Hepatocyte (in vitro differentiated cells): ENCODE measurements at regions not wholly inside any gene's neighbourhood (a gene's known extent, or its start where the extent isn't known, plus 50 kb on each side); places are given as distances from the start of the nearest gene placed in this dataset.

Experiments used
- DNase-seq: peaks from one replicate; pipeline ENCODE4 v3.0.0-alpha.2; 2016; ENCODE audit warnings: low spot score
- H2AFZ ChIP-seq: fragments of 200-600 bp; sonication (generic); 2 replicates; pipeline ENCODE4 v1.6.0; 2016; ENCODE audit warnings: antibody characterized with exemption, mild to moderate bottlenecking
- H3K27ac ChIP-seq: fragments of 200-600 bp; sonication (generic); 2 replicates; pipeline ENCODE4 v1.5.1; 2016; ENCODE audit warnings: mild to moderate bottlenecking
- H3K27me3 ChIP-seq: fragments of 200-600 bp; sonication (generic); 2 replicates; pipeline ENCODE4 v1.6.1; 2016
- H3K36me3 ChIP-seq: fragments of 200-600 bp; sonication (generic); replicated peaks from 2 replicates; pipeline ENCODE4 v1.5.1; 2016; ENCODE audit warnings: low read depth; ENCODE audit not compliant: insufficient read depth
- H3K4me1 ChIP-seq: fragments of 200-600 bp; sonication (generic); 2 replicates; pipeline ENCODE4 v1.5.1; 2016; ENCODE audit warnings: mild to moderate bottlenecking, moderate library complexity; ENCODE audit not compliant: insufficient read depth
- H3K4me2 ChIP-seq: fragments of 200-600 bp; sonication (generic); 2 replicates; pipeline ENCODE4 v1.6.0; 2016
- H3K4me3 ChIP-seq: fragments of 200-600 bp; sonication (generic); 2 replicates; pipeline ENCODE4 v1.5.1; 2016; ENCODE audit warnings: mild to moderate bottlenecking
- H3K79me2 ChIP-seq: fragments of 200-600 bp; sonication (generic); 2 replicates; pipeline ENCODE4 v1.6.0; 2017; ENCODE audit warnings: mild to moderate bottlenecking
- H3K9me2 ChIP-seq: fragments of 200-600 bp; sonication (generic); replicated peaks from 2 replicates; pipeline ENCODE4 v1.6.0; 2017; ENCODE audit warnings: mild to moderate bottlenecking; ENCODE audit not compliant: insufficient read depth
- H3K9me3 ChIP-seq: fragments of 200-600 bp; sonication (generic); 2 replicates; pipeline ENCODE4 v1.5.1; 2016; ENCODE audit warnings: low read depth, mild to moderate bottlenecking
- H4K20me1 ChIP-seq: fragments of 200-600 bp; sonication (generic); 2 replicates; pipeline ENCODE4 v1.6.0; 2016; ENCODE audit warnings: mild to moderate bottlenecking; ENCODE audit not compliant: insufficient read depth, poor library complexity, severe bottlenecking
- CTCF ChIP-seq: fragments of 200-600 bp; sonication (generic); IDR thresholded peaks from 2 replicates; pipeline ENCODE4 v1.5.1; 2016; ENCODE audit warnings: antibody characterized with exemption, mild to moderate bottlenecking; ENCODE audit not compliant: poor library complexity
- EZH2 ChIP-seq: fragments of 200-600 bp; sonication (generic); IDR thresholded peaks from 2 replicates; pipeline ENCODE4 v1.6.1; 2016; ENCODE audit warnings: antibody characterized with exemption, mild to moderate bottlenecking, borderline replicate concordance
- EZH2phosphoT487 ChIP-seq: fragments of 200-600 bp; sonication (generic); IDR thresholded peaks from one replicate; pipeline ENCODE4 v1.6.1; 2018; ENCODE audit warnings: antibody characterized with exemption, mild to moderate bottlenecking, low read depth, moderate library complexity; ENCODE audit not compliant: unreplicated experiment, severe bottlenecking
- WGBS: methylation state at CpG from one replicate; pipeline ENCODE4 v1.1.6; 2016; ENCODE audit warnings: low lambda C conversion rate; ENCODE audit errors: missing lambda C conversion rate; 5-methylcytosine and 5-hydroxymethylcytosine counted together

- no peaks in the 10 kb centered on the region for H3K9me2 ChIP-seq
Measured at GRCh38 chr10:44190541-44190940, 194.4 kb downstream of the CXCL12 start.

GRCh38 chr10:44186821-44187220 is 198.1 kb downstream of the CXCL12 start:
- H3K27ac ChIP-seq = no peak overlapping the region
- H3K4me2 ChIP-seq = no peak overlapping the region
- H3K79me2 ChIP-seq = no peaks in the 10 kb centered on the region
- no peaks in the 10 kb centered on the region for H3K36me3 ChIP-seq
- H2AFZ ChIP-seq = no peak overlapping the region
- no peaks in the 10 kb centered on the region for H3K9me3 ChIP-seq
- TF ChIP-seq EZH2 = no peak
- TF ChIP-seq CTCF = no peak
- TF ChIP-seq EZH2phosphoT487 = no peak
- 84% methylated on average over 1 of the region's 1 CpG for WGBS
- H3K27me3 ChIP-seq = no peaks in the 10 kb centered on the region
- no peaks in the 10 kb centered on the region for H3K4me1 ChIP-seq
- no peaks in the 10 kb centered on the region for H3K9me2 ChIP-seq
- no peaks in the 10 kb centered on the region for H4K20me1 ChIP-seq
- no peak for DNase-seq
- no peak overlapping the region for H3K4me3 ChIP-seq

More at GRCh38 chr10:44190541-44190940, 194.4 kb downstream of the CXCL12 start:
- no peak overlapping the region for H3K4me2 ChIP-seq
- peaks cover 9% of the 10 kb centered on the region for H3K4me1 ChIP-seq
- H3K79me2 ChIP-seq = no peaks in the 10 kb centered on the region
- no peaks in the 10 kb centered on the region for H4K20me1 ChIP-seq
- TF ChIP-seq CTCF (no peak), EZH2 (no peak), EZH2phosphoT487 (no peak)
- H3K9me3 ChIP-seq = no peaks in the 10 kb centered on the region
- H3K4me3 ChIP-seq = no peak overlapping the region
- no peak overlapping the region for H3K27ac ChIP-seq
- no peak for DNase-seq
- H3K27me3 ChIP-seq = no peaks in the 10 kb centered on the region
- H3K36me3 ChIP-seq = no peaks in the 10 kb centered on the region
- no peak overlapping the region for H2AFZ ChIP-seq

DNA sequence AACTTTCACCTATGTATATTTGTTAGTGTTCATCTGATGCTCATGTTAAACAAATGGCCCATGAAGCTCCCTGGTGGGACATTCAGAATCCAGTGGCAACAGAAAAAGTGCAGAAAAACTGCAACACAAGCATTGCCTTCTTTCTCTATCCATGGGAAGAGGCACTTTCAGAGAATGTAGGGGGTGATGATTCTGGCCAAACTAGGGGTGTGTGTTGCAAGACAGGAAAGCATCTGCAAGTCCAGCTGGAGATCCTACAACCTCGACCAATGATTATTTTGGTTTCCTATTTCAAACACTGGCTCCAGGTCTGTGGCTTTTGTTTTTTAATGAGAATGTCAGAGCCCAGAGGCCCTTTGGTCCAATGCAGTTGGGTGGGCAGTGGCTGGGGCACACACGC is 198.7 kb downstream of the CXCL12 start:
- Histone ChIP-seq H3K4me2 (no peak overlapping the region), H2AFZ (no peak overlapping the region), H3K9me2 (no peaks in the 10 kb centered on the region), H3K36me3 (no peaks in the 10 kb centered on the region), H3K79me2 (no peaks in the 10 kb centered on the region), H3K27me3 (no peaks in the 10 kb centered on the region), H3K27ac (no peak overlapping the region), H3K9me3 (no peaks in the 10 kb centered on the region), H3K4me3 (no peak overlapping the region), H3K4me1 (no peaks in the 10 kb centered on the region), H4K20me1 (no peaks in the 10 kb centered on the region)
- 35% methylated on average over 2 of the region's 2 CpGs for WGBS
- no peak for DNase-seq
- TF ChIP-seq CTCF = no peak
- no peak for TF ChIP-seq EZH2phosphoT487
- TF ChIP-seq EZH2 = no peak

GRCh38 chr10:44185315-44185666 is 199.6 kb downstream of the CXCL12 start:
- H2AFZ ChIP-seq = no peak overlapping the region
- TF ChIP-seq EZH2 (no peak), CTCF (no peak), EZH2phosphoT487 (no peak)
- no peak for DNase-seq
- no peaks in the 10 kb centered on the region for H3K9me2 ChIP-seq
- no peaks in the 10 kb centered on the region for H3K4me1 ChIP-seq
- no peak overlapping the region for H3K4me3 ChIP-seq
- H4K20me1 ChIP-seq = no peaks in the 10 kb centered on the region
- no peaks in the 10 kb centered on the region for H3K9me3 ChIP-seq
- no peak overlapping the region for H3K27ac ChIP-seq
- 82% methylated on average over 6 of the region's 6 CpGs for WGBS
- no peaks in the 10 kb centered on the region for H3K36me3 ChIP-seq
- H3K79me2 ChIP-seq = no peaks in the 10 kb centered on the region
- no peaks in the 10 kb centered on the region for H3K27me3 ChIP-seq
- H3K4me2 ChIP-seq = no peak overlapping the region
